ENCODE measurements at regions not wholly inside any gene's neighbourhood (a gene's known extent, or its start where the extent isn't known, plus 50 kb on each side); places are given as distances from the start of the nearest gene placed in this dataset.

GRCh38 chr10:65041307-65041706 lies 1520.1 kb downstream of the REEP3 start:
- TF ChIP-seq EP300 (IDR thresholded peaks at IDR 0.05) (no peak), CTCF (IDR thresholded peaks at IDR 0.05) (no peak), POLR2A (IDR thresholded peaks at IDR 0.05) (no peak)
